ENCODE measurements at regions not wholly inside any gene's neighbourhood (a gene's known extent, or its start where the extent isn't known, plus 50 kb on each side); places are given as distances from the start of the nearest gene placed in this dataset.
A peak's percentile ranks its signal among the peaks of the same experiment; 100 is the strongest.

- no peak for DNase-seq (ENCODE audit: low read depth)
Observed at GRCh38 chr9:21657966-21658667, 144.3 kb upstream of the MTAP start.

GRCh38 chr9:21660976-21661375 is 141.5 kb upstream of the MTAP start:
- DNase-seq (ENCODE audit: low read depth): no peak

- no peak for DNase-seq (ENCODE audit: low read depth)
Observed at GRCh38 chr9:21661626-21662025, 140.8 kb upstream of the MTAP start.

- no peak for DNase-seq (ENCODE audit: low read depth)
Observed at GRCh38 chr9:21668516-21668915, 133.9 kb upstream of the MTAP start.

- no peak for DNase-seq (ENCODE audit: low read depth)
Observed at GRCh38 chr9:21669701-21670100, 132.7 kb upstream of the MTAP start.

- no peak for DNase-seq (ENCODE audit: low read depth)
Observed at GRCh38 chr9:21670374-21670773, 132.1 kb upstream of the MTAP start.

GRCh38 chr9:21672140-21672539 is 130.3 kb upstream of the MTAP start:
- no peak for DNase-seq (ENCODE audit: low read depth)

GRCh38 chr9:21672761-21673160 is 129.7 kb upstream of the MTAP start:
- DNase-seq (ENCODE audit: low read depth): no peak

- no peak for DNase-seq (ENCODE audit: low read depth)
Observed at GRCh38 chr9:21674894-21675293, 127.5 kb upstream of the MTAP start.

- DNase-seq (ENCODE audit: low read depth): no peak
Observed at GRCh38 chr9:21677387-21677786, 125.0 kb upstream of the MTAP start.

- peak; percentile 26 for DNase-seq (ENCODE audit: low read depth)
Observed at GRCh38 chr9:21677834-21678233, 124.6 kb upstream of the MTAP start.

GRCh38 chr9:21679432-21679831 is 123.0 kb upstream of the MTAP start:
- DNase-seq (ENCODE audit: low read depth): peak; percentile 38

GRCh38 chr9:21680590-21680989 is 121.8 kb upstream of the MTAP start:
- no peak for DNase-seq (ENCODE audit: low read depth)

GRCh38 chr9:21681641-21682040 is 120.8 kb upstream of the MTAP start:
- no peak for DNase-seq (ENCODE audit: low read depth)

- DNase-seq (ENCODE audit: low read depth): no peak
Observed at GRCh38 chr9:21682381-21682780, 120.1 kb upstream of the MTAP start.

GRCh38 chr9:21682981-21683380 is 119.5 kb upstream of the MTAP start:
- peak; percentile 31 for DNase-seq (ENCODE audit: low read depth)

- DNase-seq (ENCODE audit: low read depth): no peak
Observed at GRCh38 chr9:21683484-21684175, 118.8 kb upstream of the MTAP start.

GRCh38 chr9:21684231-21684630 is 118.2 kb upstream of the MTAP start:
- no peak for DNase-seq (ENCODE audit: low read depth)

GRCh38 chr9:21684831-21685362 is 117.5 kb upstream of the MTAP start:
- DNase-seq (ENCODE audit: low read depth): peak; percentile 39

GRCh38 chr9:21685502-21685901 is 116.9 kb upstream of the MTAP start:
- no peak for DNase-seq (ENCODE audit: low read depth)

GRCh38 chr9:21686738-21687137 is 115.7 kb upstream of the MTAP start:
- no peak for DNase-seq (ENCODE audit: low read depth)

GRCh38 chr9:21687351-21687750 is 115.1 kb upstream of the MTAP start:
- DNase-seq (ENCODE audit: low read depth): peak; percentile 78
